ENCODE measurements at regions not wholly inside any gene's neighbourhood (a gene's known extent, or its start where the extent isn't known, plus 50 kb on each side); places are given as distances from the start of the nearest gene placed in this dataset.

- DNase-seq, result no peak
Observed at GRCh38 chr1:98018074-98018473, 97.2 kb upstream of the DPYD start.

GRCh38 chr1:98017184-98017583 is 96.3 kb upstream of the DPYD start:
- DNase-seq, result no peak

- DNase-seq, result no peak
Observed at GRCh38 chr1:98008373-98008772, 87.5 kb upstream of the DPYD start.

GRCh38 chr1:98005326-98006010 is 84.6 kb upstream of the DPYD start:
- DNase-seq, result no peak

GRCh38 chr1:98003442-98003841 is 82.6 kb upstream of the DPYD start:
- no peak for DNase-seq

GRCh38 chr1:98002288-98002687 is 81.5 kb upstream of the DPYD start:
- no peak for DNase-seq

- DNase-seq, result no peak
Observed at GRCh38 chr1:98001764-98002163, 80.9 kb upstream of the DPYD start.

GRCh38 chr1:97999320-97999719 is 78.5 kb upstream of the DPYD start:
- DNase-seq, result no peak

GRCh38 chr1:97996880-97997279 is 76.0 kb upstream of the DPYD start:
- no peak for DNase-seq

GRCh38 chr1:97989094-97989680 is 68.4 kb upstream of the DPYD start:
- DNase-seq, result no peak

GRCh38 chr1:97986041-97987005 is 65.5 kb upstream of the DPYD start:
- no peak for DNase-seq

- no peak for DNase-seq
Observed at GRCh38 chr1:97983126-97983525, 62.3 kb upstream of the DPYD start.

GRCh38 chr1:97980530-97980929 is 59.7 kb upstream of the DPYD start:
- no peak for DNase-seq

- no peak for DNase-seq
Observed at GRCh38 chr1:97976801-97977200, 56.0 kb upstream of the DPYD start.

Measured in hematopoietic multipotent progenitor cell treated with erythropoietin and hydrocortisone succinate and interleukin-3 and kit ligand, for 8 days (in vitro differentiated cells).